Caco-2 (cell line): ENCODE measurements at regions not wholly inside any gene's neighbourhood (a gene's known extent, or its start where the extent isn't known, plus 50 kb on each side); places are given as distances from the start of the nearest gene placed in this dataset.

Source experiments
- BruUV-seq: library from RNA; stranded (reverse); fragments of 400-500 nt; replicated peaks from 2 replicates; lab custom pipeline; 2021; lab: Mats Ljungman, UMichigan
- CTCF ChIA-PET: fragments of 300-600 bp; sonication (Branson Sonifier 250); formaldehyde crosslinking; loops from one replicate; lab custom pipeline; 2022; ENCODE audit warnings: antibody characterized with exemption; lab: Charles Lee
- POLR2A ChIA-PET: fragments of 300-600 bp; sonication (Branson Sonifier 250); formaldehyde crosslinking; loops from one replicate; lab custom pipeline; 2022; ENCODE audit warnings: antibody characterized with exemption; lab: Charles Lee
- DNase-seq, 2 experiments: peaks; one replicate each; pipeline versions ENCODE4 v3.0.0 to v3.0.0-alpha.2; 2020 to 2022
- H3K27me3 ChIP-seq: replicated peaks from 2 replicates; pipeline ENCODE4 v1.6.0; 2011; ENCODE audit warnings: low read length; ENCODE audit not compliant: control insufficient read depth, insufficient read depth
- H3K36me3 ChIP-seq: 2 replicates; pipeline ENCODE4 v1.5.1; 2011; ENCODE audit warnings: low read length; ENCODE audit not compliant: control insufficient read depth, insufficient read depth
- H3K4me1 ChIP-seq: fragments of 250-450 bp; sonication (Bioruptor Pico); 2 replicates; pipeline ENCODE4 v1.5.1; 2020; ENCODE audit warnings: mild to moderate bottlenecking
- H3K4me3 ChIP-seq: 2 replicates; pipeline ENCODE4 v1.5.1; 2011; ENCODE audit warnings: low read depth, mild to moderate bottlenecking, control low read depth, low read length
- H3K9me3 ChIP-seq: fragments of 250-450 bp; sonication (Bioruptor Pico); 2 replicates; pipeline ENCODE4 v1.5.1; 2020; ENCODE audit warnings: mild to moderate bottlenecking, moderate library complexity
- H3K27ac Mint-ChIP-seq: one replicate; pipeline ENCODE4 v1.8.0; 2022; ENCODE audit warnings: mixed read lengths; ENCODE audit not compliant: unreplicated experiment
- H3K27me3 Mint-ChIP-seq: one replicate; pipeline ENCODE4 v1.8.0; 2022; ENCODE audit warnings: mixed read lengths; ENCODE audit not compliant: insufficient read depth, unreplicated experiment
- H3K36me3 Mint-ChIP-seq: one replicate; pipeline ENCODE4 v1.8.0; 2022; ENCODE audit warnings: mild to moderate bottlenecking, mixed read lengths; ENCODE audit not compliant: insufficient read depth, unreplicated experiment
- H3K4me1 Mint-ChIP-seq: one replicate; pipeline ENCODE4 v1.8.0; 2022; ENCODE audit warnings: low read depth, mixed read lengths; ENCODE audit not compliant: unreplicated experiment
- H3K4me3 Mint-ChIP-seq: one replicate; pipeline ENCODE4 v1.8.0; 2022; ENCODE audit warnings: mild to moderate bottlenecking, moderate library complexity, mixed read lengths; ENCODE audit not compliant: unreplicated experiment
- H3K9me3 Mint-ChIP-seq: one replicate; pipeline ENCODE4 v1.8.0; 2022; ENCODE audit warnings: mixed read lengths; ENCODE audit not compliant: unreplicated experiment
- CTCF ChIP-seq, 2 experiments: fragments of 200-600 bp in 1 of 2; IDR thresholded peaks; 1 replicate in 1 of 2; 2 replicates in 1 of 2; pipeline versions ENCODE4 v1.5.1 to v1.8.0; 2011 to 2022; ENCODE audit warnings: antibody characterized with exemption in 1 of 2, control low read depth in 1 of 2, inconsistent platforms in 1 of 2, low read depth in 1 of 2, low read length in 1 of 2, mild to moderate bottlenecking in 1 of 2, moderate library complexity in 1 of 2; ENCODE audit not compliant: insufficient read depth in 1 of 2, severe bottlenecking in 1 of 2, unreplicated experiment in 1 of 2
- intact Hi-C: fragments of 100-400 bp; cut with micrococcal nuclease; formaldehyde crosslinking; loops from one replicate; pipeline ENCODE4 v1.10.0; 2022; ENCODE audit not compliant: unreplicated experiment

- H3K4me3 Mint-ChIP-seq: no peak overlapping the region
- Histone ChIP-seq H3K27me3 (no peaks in the 10 kb centered on the region), H3K4me3 (no peak overlapping the region), H3K4me1 (no peaks in the 10 kb centered on the region), H3K36me3 (no peaks in the 10 kb centered on the region), H3K9me3 (peaks cover 13% of the 10 kb centered on the region; the same call in 1 of the 2 replicates)
- DNase-seq: no peak
- ChIA-PET POLR2A (no interaction called here), CTCF (no interaction called here)
- H3K9me3 Mint-ChIP-seq: peaks cover 13% of the 10 kb centered on the region
- intact Hi-C loops: no loop called here
- H3K36me3 Mint-ChIP-seq: no peaks in the 10 kb centered on the region
- H3K27ac Mint-ChIP-seq: no peak overlapping the region
- no TSS peak for BruUV-seq
- H3K4me1 Mint-ChIP-seq: no peaks in the 10 kb centered on the region
- no peak for TF ChIP-seq CTCF (IDR thresholded peaks at IDR 0.05; ENCODE audit: insufficient read depth in 1 of 2, low read depth in 1 of 2, low read length in 1 of 2, severe bottlenecking in 1 of 2, unreplicated experiment in 1 of 2)
- peaks cover 2% of the 10 kb centered on the region for H3K27me3 Mint-ChIP-seq
These were observed 340.3 kb downstream of the FOXL1 start for GRCh38 chr16:86918637-86919036.

GRCh38 chr16:86919078-86919477, 340.7 kb downstream of the FOXL1 start:
- H3K4me1 Mint-ChIP-seq: no peaks in the 10 kb centered on the region
- no peak overlapping the region for H3K4me3 Mint-ChIP-seq
- POLR2A ChIA-PET: no interaction called here
- Histone ChIP-seq H3K36me3 (no peaks in the 10 kb centered on the region), H3K9me3 (peaks cover 13% of the 10 kb centered on the region; the same call in 1 of the 2 replicates), H3K4me1 (no peaks in the 10 kb centered on the region), H3K27me3 (no peaks in the 10 kb centered on the region), H3K4me3 (no peak overlapping the region)
- H3K36me3 Mint-ChIP-seq: no peaks in the 10 kb centered on the region
- no peak for DNase-seq
- no peak overlapping the region for H3K27ac Mint-ChIP-seq
- intact Hi-C loops: no loop called here
- no TSS peak for BruUV-seq
- CTCF ChIA-PET: no interaction called here
- peaks cover 13% of the 10 kb centered on the region for H3K9me3 Mint-ChIP-seq
- no peak for TF ChIP-seq CTCF (IDR thresholded peaks at IDR 0.05; ENCODE audit: insufficient read depth in 1 of 2, low read depth in 1 of 2, low read length in 1 of 2, severe bottlenecking in 1 of 2, unreplicated experiment in 1 of 2)
- H3K27me3 Mint-ChIP-seq: peaks cover 2% of the 10 kb centered on the region

DNA sequence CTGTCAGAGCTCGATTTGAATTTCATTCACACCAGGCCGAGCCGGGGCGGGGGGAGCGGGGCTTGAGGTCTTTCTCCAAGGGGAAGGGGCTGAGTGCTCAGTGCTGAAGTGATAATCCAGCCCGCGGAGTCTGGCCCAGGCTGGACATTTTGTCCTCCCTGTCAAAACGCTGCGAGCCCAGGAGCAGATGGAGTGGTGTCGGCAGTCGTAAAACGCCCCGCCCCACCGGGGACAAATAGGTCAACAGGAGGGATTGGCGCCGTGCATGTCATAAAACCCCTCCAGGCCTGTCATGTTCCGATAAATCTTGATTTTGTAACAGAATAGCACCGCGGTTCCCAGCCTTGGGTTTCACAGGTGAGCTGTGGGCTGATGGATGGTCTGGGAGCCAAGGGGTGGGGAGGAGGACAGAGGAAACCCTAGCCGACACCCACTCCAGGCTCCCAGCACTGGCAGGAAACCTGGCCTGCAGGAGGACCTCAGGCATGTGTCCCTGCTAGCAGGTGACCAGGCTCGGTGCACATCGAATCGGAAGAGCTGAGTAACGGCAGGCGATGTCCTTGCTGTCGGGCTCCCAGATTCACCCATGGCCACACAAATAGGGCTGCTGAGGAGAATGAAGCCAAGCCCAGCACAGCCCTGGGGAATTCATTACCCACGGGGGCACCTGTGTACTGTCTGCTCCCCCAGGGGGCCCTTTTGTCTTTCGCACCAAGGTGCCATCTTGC, 341.4 kb downstream of the FOXL1 start:
- peaks cover 13% of the 10 kb centered on the region; the same call in 1 of the 2 replicates for H3K9me3 ChIP-seq
- intact Hi-C loops: no loop called here
- POLR2A ChIA-PET: no interaction called here
- no TSS peak for BruUV-seq
- Mint-ChIP-seq H3K9me3 (peaks cover 13% of the 10 kb centered on the region), H3K4me3 (no peak overlapping the region), H3K4me1 (no peaks in the 10 kb centered on the region), H3K36me3 (no peaks in the 10 kb centered on the region), H3K27ac (no peak overlapping the region), H3K27me3 (peaks cover 2% of the 10 kb centered on the region)
- no peak for TF ChIP-seq CTCF (IDR thresholded peaks at IDR 0.05; ENCODE audit: insufficient read depth in 1 of 2, low read depth in 1 of 2, low read length in 1 of 2, severe bottlenecking in 1 of 2, unreplicated experiment in 1 of 2)
- H3K36me3 ChIP-seq: no peaks in the 10 kb centered on the region
- H3K4me1 ChIP-seq: no peaks in the 10 kb centered on the region
- DNase-seq: no peak
- H3K4me3 ChIP-seq: no peak overlapping the region
- H3K27me3 ChIP-seq: no peaks in the 10 kb centered on the region
- CTCF ChIA-PET: no interaction called here
